HG02840 (cell line): ENCODE measurements at regions not wholly inside any gene's neighbourhood (a gene's known extent, or its start where the extent isn't known, plus 50 kb on each side); places are given as distances from the start of the nearest gene placed in this dataset.

Source experiments
- ATAC-seq: cut with Tn5 transposase; IDR thresholded peaks from one replicate; pipeline ENCODE4 v1.9.1; 2021; ENCODE audit warnings: mild to moderate bottlenecking, moderate library complexity, moderate number of reproducible peaks; ENCODE audit not compliant: unreplicated experiment, low FRiP score

DNA sequence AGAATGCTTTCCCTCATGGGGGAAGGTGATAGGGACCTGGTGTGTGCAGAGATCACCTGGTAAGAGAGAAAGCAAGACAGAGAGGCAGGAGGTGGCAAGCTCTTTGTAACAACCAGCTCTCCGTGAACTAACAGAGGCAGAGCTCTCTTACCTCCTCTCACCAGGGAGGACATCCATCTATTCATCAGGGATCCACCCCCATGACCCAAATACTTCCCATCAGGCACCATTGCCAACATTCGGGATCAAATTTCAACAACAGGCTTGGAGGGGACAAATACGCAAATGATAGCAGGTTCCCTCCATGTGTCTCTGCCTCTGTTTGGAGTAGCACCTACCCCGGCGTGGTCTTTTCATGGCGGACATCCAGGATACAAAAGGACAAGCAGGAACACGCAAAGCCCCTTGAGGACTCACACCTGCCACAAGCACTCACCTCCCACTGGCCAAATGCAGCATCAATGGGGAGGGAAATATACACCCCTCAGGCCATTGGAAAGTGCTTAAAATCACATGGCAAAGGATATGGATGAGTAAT is 431.2 kb upstream of the AUTS2 start:
- ATAC-seq: no peak

DNA sequence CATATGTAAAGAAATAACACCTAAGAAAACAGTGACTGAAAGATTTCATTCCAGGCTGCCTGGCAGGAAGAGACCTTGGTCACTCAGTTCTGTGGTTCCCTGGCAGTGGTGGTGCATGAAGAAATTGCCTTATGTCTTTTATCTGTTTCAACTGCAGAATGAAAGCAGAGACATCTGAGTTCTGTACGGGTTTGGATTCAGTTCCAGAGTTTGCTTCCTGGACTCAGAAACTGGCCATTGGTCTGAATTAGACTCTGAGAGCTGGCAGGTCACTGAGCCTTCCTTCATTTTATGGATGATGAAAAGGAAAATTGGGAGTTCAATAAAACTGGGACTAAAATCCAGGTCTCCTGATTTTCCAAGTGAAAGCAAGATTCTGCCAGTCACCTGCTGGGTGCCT is 428.9 kb upstream of the AUTS2 start:
- ATAC-seq: no peak

GRCh38 chr7:69172357-69173077 is 425.8 kb upstream of the AUTS2 start:
- no peak for ATAC-seq

- ATAC-seq: no peak
These were observed 424.9 kb upstream of the AUTS2 start for GRCh38 chr7:69173341-69173740.

- ATAC-seq: no peak
These were observed 424.4 kb upstream of the AUTS2 start for GRCh38 chr7:69173846-69174245.

DNA sequence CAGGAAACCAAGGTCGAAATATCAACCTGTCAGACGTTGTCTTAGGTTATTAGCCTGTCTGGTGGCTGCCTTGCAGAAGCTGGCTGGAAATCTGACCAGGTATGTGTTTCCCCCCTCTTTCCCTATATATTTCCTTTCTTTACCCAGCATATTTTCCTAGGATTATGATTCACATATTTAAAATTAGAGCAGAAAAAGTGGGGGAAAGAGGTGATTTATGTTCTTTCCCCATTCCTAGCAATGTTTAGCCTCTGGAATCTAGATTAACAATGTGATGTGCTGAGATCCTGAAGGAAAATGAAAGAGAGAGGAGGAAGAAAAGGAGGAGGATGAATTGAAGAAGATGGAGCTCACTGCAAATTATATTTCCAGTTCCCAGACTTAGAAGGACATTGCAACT is 421.4 kb upstream of the AUTS2 start:
- no peak for ATAC-seq

DNA sequence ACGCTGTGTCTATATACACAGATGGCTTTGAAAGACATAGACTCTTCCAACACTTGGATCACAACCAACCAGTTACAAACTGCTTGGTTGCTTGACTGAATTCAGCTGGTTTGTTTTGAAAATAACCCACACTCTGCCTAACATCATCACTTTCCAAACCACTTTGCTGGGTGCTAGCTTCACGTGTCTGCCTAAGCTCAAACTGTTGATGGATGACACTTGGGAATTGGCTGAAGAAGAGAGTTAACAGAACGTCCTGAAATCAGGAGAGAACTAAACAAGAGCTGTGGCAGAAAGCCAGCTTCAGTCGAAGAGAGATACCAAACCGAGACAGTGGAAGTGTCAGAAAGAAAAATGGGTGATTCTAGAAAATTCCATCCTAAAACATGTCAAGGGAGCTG is 420.8 kb upstream of the AUTS2 start:
- no peak for ATAC-seq

- ATAC-seq: no peak
These were observed 420.3 kb upstream of the AUTS2 start for GRCh38 chr7:69177941-69178494.

GRCh38 chr7:69180662-69181061 is 417.6 kb upstream of the AUTS2 start:
- no peak for ATAC-seq

DNA sequence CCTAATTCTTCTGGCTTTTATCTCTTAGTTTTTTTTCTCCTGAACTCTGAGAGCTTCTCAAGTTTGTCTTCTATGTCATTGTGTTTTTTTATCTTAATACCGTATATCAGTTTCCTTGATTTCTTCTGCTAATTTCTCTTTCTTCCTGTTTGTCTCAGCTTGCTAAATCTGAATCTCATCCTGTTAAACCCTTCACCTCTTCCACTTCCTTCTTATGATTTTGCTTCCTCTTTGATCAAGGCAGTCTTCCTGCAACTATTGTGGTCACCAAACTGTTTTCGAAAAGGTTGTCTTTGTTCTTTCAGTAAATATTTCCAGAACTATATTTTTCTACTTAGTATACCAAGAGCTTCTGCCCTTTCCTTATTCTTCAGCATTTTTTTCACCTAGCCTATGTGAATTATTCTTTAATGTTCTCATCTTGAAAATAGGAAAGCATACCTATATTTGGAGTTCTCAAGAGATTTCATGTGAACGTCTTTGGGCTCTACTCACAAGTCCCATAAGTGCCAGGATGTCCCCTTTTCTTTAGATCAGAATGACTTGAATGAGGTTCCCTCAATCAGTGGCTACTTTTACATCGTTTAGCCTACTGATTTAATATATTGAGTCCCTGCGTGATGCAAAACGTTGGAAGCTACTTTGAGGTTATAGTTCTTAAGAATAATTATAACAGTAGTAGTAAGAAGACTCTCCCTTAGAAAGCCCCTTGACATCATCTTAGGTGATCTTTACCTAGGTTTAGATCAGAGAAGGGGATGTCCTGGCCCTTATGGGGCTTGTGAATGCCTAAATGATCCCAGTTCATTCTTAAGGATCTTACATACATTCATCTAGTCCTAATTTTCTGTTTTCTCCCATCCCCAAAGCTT is 415.4 kb upstream of the AUTS2 start:
- ATAC-seq: no peak

DNA sequence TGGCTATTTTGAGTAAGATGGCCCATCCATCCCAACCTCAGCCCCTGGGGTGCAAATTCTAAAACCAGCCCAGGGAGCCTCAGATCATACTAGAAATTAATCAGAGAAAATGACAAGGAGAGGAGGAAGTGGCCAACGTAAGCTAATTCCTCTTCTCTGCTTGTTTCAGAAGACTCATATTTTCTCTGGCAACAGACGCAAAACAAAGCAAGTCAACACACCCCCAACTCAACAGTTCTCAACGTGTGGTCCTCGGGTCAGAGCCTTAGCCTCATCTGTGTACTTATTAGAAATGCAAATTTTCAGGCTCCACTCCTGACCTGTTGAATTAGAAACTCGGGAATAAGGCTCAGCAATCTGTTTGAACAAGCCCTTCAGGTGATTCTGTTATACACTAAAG is 413.9 kb upstream of the AUTS2 start:
- no peak for ATAC-seq

DNA sequence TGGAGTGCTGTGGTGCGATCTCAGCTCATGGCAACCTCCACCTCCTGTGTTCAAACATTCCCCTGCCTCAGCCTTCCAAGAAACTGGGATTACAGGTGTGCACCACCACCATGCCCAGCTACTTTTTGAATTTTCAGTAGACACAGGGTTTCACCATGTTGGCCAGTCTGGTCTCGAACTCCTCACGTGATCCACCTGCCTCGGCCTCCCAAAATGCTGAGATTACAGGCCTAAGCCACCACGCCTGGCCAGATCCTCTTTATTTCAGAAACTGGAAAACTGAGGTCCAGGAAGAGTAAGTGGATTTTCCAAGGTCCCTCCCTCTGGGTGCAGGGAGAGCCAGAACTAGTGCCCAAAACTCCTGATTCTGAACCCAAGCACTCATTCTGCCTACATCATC is 413.1 kb upstream of the AUTS2 start:
- ATAC-seq: no peak

- no peak for ATAC-seq
These were observed 411.3 kb upstream of the AUTS2 start for GRCh38 chr7:69186974-69187373.

DNA sequence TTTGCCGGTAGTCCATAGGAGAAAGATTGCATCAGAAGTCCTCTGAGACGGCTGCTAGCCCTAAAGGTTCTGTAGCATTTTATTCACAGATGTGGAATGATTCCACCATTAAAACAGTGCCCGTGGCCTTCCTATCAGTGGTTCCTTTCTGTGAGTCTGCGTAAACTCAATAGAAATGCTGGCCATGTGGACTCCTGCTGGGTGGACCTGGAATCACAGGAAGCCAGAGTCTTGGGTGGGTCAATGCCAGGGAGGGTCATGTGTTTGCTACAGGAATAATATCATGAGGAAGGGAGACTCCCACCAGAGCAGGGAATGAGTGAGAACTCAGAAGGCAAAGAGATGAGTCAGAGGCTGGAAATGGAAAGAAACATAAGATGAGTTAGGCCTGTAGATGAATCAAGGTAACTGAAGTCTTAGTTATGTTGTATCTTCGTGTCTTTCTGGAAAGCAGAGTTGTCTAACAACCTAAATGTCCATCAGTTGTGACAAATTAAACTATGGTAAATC is 410.4 kb upstream of the AUTS2 start:
- no peak for ATAC-seq

GRCh38 chr7:69189406-69189805 is 408.9 kb upstream of the AUTS2 start:
- ATAC-seq: no peak

DNA sequence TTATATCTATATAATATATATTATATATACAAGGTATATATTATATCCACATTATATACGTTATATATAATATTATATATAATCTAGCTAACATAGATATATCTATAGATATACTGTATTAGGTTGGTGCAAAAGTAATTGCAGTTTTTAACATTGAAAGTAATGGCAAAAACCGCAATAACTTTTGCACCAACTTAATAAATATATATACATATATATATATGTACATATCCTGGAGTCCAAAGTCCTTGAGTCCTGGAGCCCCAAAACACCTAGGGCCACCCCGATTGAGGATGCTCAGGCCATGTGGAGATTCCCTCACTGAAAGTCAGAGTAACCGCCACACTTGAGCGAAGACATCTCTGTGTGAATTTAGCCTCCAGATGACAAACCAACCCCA is 408.2 kb upstream of the AUTS2 start:
- ATAC-seq: no peak

- no peak for ATAC-seq
These were observed 407.5 kb upstream of the AUTS2 start for GRCh38 chr7:69190763-69191162.

- ATAC-seq: no peak
These were observed 406.1 kb upstream of the AUTS2 start for GRCh38 chr7:69192134-69192533.

- ATAC-seq: no peak
These were observed 405.2 kb upstream of the AUTS2 start for GRCh38 chr7:69193061-69193460.

- ATAC-seq: no peak
These were observed 401.7 kb upstream of the AUTS2 start for GRCh38 chr7:69196593-69196992.

DNA sequence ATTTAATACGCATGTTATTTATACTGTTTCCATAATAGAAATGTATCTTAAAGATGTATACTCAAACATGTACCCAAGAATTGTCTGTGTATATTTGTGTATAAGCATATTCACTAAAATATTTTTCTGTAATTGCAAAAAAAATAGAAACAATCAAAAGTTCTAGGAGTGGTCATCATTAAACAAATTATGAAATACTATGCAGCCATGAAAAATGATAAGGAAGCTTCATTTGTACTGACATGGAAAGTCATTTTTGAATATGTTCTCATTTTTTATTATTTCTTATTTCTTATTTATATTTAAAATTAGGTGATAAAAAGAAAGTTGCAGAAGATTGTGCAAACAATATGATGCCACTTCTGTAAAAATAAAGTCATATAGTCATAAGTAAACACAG is 400.0 kb upstream of the AUTS2 start:
- no peak for ATAC-seq
